ENCODE measurements at regions not wholly inside any gene's neighbourhood (a gene's known extent, or its start where the extent isn't known, plus 50 kb on each side); places are given as distances from the start of the nearest gene placed in this dataset.
"Not testable (repeated sequence)": the region's sequence is repeated elsewhere in the genome, so short reads cannot be mapped to it uniquely, and the experiment has no call there.

- POLR2A ChIA-PET; H3K9me3 ChIP-seq (ENCODE audit: control insufficient read depth, insufficient read depth, low read depth, low read length); ATAC-seq; intact Hi-C loops (cut with micrococcal nuclease; ENCODE audit: unreplicated experiment); H3K36me3 ChIP-seq (ENCODE audit: control insufficient read depth, insufficient read depth, low read length); BruUV-seq (replicated peaks); in situ Hi-C loops (cut with HindIII; ENCODE audit: low pct_unique_long_range_greater_than_20kb, low sequenced_read_pairs); CTCF ChIA-PET; H3K4me1 ChIP-seq (ENCODE audit: control insufficient read depth, insufficient read depth, low read length); H3K27me3 ChIP-seq (ENCODE audit: control insufficient read depth, insufficient read depth, low read length); H3K4me3 ChIP-seq (ENCODE audit: low read depth in 2 of 2, low read length in 2 of 2); DNase-seq (ENCODE audit: low read depth, low spot score); H3K27ac ChIP-seq (ENCODE audit: low read length): not testable (repeated sequence)
Observed at GRCh38 chr11:71745656-71746055, 87.3 kb upstream of the DEFB108B start.

- DNase-seq (ENCODE audit: low read depth, low spot score); BruUV-seq (replicated peaks); H3K4me1 ChIP-seq (ENCODE audit: control insufficient read depth, insufficient read depth, low read length); H3K4me3 ChIP-seq (ENCODE audit: low read depth in 2 of 2, low read length in 2 of 2); H3K9me3 ChIP-seq (ENCODE audit: control insufficient read depth, insufficient read depth, low read depth, low read length); H3K36me3 ChIP-seq (ENCODE audit: control insufficient read depth, insufficient read depth, low read length); POLR2A ChIA-PET; H3K27me3 ChIP-seq (ENCODE audit: control insufficient read depth, insufficient read depth, low read length); ATAC-seq; H3K27ac ChIP-seq (ENCODE audit: low read length); intact Hi-C loops (cut with micrococcal nuclease; ENCODE audit: unreplicated experiment); in situ Hi-C loops (cut with HindIII; ENCODE audit: low pct_unique_long_range_greater_than_20kb, low sequenced_read_pairs); CTCF ChIA-PET: not testable (repeated sequence)
- peak; percentile 82 for TF ChIP-seq CTCF (IDR thresholded peaks at IDR 0.05)
Observed at GRCh38 chr11:71746263-71746662, 86.7 kb upstream of the DEFB108B start.

- H3K4me3 ChIP-seq (ENCODE audit: low read depth in 2 of 2, low read length in 2 of 2); BruUV-seq (replicated peaks); H3K9me3 ChIP-seq (ENCODE audit: control insufficient read depth, insufficient read depth, low read depth, low read length); intact Hi-C loops (cut with micrococcal nuclease; ENCODE audit: unreplicated experiment); POLR2A ChIA-PET; H3K27me3 ChIP-seq (ENCODE audit: control insufficient read depth, insufficient read depth, low read length); H3K4me1 ChIP-seq (ENCODE audit: control insufficient read depth, insufficient read depth, low read length); ATAC-seq; DNase-seq (ENCODE audit: low read depth, low spot score); H3K36me3 ChIP-seq (ENCODE audit: control insufficient read depth, insufficient read depth, low read length); H3K27ac ChIP-seq (ENCODE audit: low read length); in situ Hi-C loops (cut with HindIII; ENCODE audit: low pct_unique_long_range_greater_than_20kb, low sequenced_read_pairs): not testable (repeated sequence)
- peak; percentile 33 for TF ChIP-seq CTCF (IDR thresholded peaks at IDR 0.05)
- CTCF ChIA-PET, result interaction anchor here (0.6 kb wide), 1 partner anchor 22 kb away, joined by 3 read pairs; no protein-coding TSS in a partner anchor
Observed at GRCh38 chr11:71748965-71749620, 83.9 kb upstream of the DEFB108B start.

- in situ Hi-C loops (cut with HindIII; ENCODE audit: low pct_unique_long_range_greater_than_20kb, low sequenced_read_pairs); ATAC-seq; H3K27ac ChIP-seq (ENCODE audit: low read length); intact Hi-C loops (cut with micrococcal nuclease; ENCODE audit: unreplicated experiment); H3K9me3 ChIP-seq (ENCODE audit: control insufficient read depth, insufficient read depth, low read depth, low read length); CTCF ChIA-PET; H3K27me3 ChIP-seq (ENCODE audit: control insufficient read depth, insufficient read depth, low read length); BruUV-seq (replicated peaks); H3K4me3 ChIP-seq (ENCODE audit: low read depth in 2 of 2, low read length in 2 of 2); H3K36me3 ChIP-seq (ENCODE audit: control insufficient read depth, insufficient read depth, low read length); H3K4me1 ChIP-seq (ENCODE audit: control insufficient read depth, insufficient read depth, low read length); POLR2A ChIA-PET; DNase-seq (ENCODE audit: low read depth, low spot score): not testable (repeated sequence)
Observed at GRCh38 chr11:71750908-71751307, 82.1 kb upstream of the DEFB108B start.

GRCh38 chr11:71764695-71765491, 68.1 kb upstream of the DEFB108B start:
- H3K4me3 ChIP-seq (ENCODE audit: low read depth in 2 of 2, low read length in 2 of 2); H3K27me3 ChIP-seq (ENCODE audit: control insufficient read depth, insufficient read depth, low read length); intact Hi-C loops (cut with micrococcal nuclease; ENCODE audit: unreplicated experiment); ATAC-seq; POLR2A ChIA-PET; H3K27ac ChIP-seq (ENCODE audit: low read length); in situ Hi-C loops (cut with HindIII; ENCODE audit: low pct_unique_long_range_greater_than_20kb, low sequenced_read_pairs); BruUV-seq (replicated peaks); H3K9me3 ChIP-seq (ENCODE audit: control insufficient read depth, insufficient read depth, low read depth, low read length); DNase-seq (ENCODE audit: low read depth, low spot score); CTCF ChIA-PET; H3K36me3 ChIP-seq (ENCODE audit: control insufficient read depth, insufficient read depth, low read length); H3K4me1 ChIP-seq (ENCODE audit: control insufficient read depth, insufficient read depth, low read length): not testable (repeated sequence)

- intact Hi-C loops (cut with micrococcal nuclease; ENCODE audit: unreplicated experiment); ATAC-seq; CTCF ChIA-PET; DNase-seq (ENCODE audit: low read depth, low spot score); in situ Hi-C loops (cut with HindIII; ENCODE audit: low pct_unique_long_range_greater_than_20kb, low sequenced_read_pairs); H3K27me3 ChIP-seq (ENCODE audit: control insufficient read depth, insufficient read depth, low read length); BruUV-seq (replicated peaks); H3K4me1 ChIP-seq (ENCODE audit: control insufficient read depth, insufficient read depth, low read length); H3K36me3 ChIP-seq (ENCODE audit: control insufficient read depth, insufficient read depth, low read length); H3K9me3 ChIP-seq (ENCODE audit: control insufficient read depth, insufficient read depth, low read depth, low read length); POLR2A ChIA-PET; H3K27ac ChIP-seq (ENCODE audit: low read length); H3K4me3 ChIP-seq (ENCODE audit: low read depth in 2 of 2, low read length in 2 of 2): not testable (repeated sequence)
Observed at GRCh38 chr11:71767016-71767415, 66.0 kb upstream of the DEFB108B start.

All from Panc1 (cell line).